ENCODE measurements at regions not wholly inside any gene's neighbourhood (a gene's known extent, or its start where the extent isn't known, plus 50 kb on each side); places are given as distances from the start of the nearest gene placed in this dataset.

DNA sequence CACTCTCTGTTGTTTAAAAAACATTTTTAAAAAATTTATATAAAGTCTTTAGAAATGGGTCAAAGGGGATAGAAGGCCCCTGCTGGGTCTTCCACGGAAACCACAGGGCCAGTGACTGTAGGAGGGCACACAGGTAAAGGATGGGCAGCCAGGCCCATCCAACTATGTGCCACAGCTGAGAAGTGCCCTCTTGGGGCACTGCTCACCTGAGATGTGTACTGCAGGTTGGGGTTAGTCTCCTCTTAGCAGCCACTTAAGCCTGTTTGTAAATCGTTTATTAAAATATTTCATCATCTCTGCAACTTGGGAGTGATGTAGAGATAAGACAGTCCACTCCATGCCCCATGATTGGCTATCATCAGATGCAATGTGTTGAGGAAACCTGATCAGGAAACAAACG, 222.4 kb downstream of the DIRAS2 start:
- ATAC-seq (ENCODE audit: low read depth), result no peak
- DNase-seq (ENCODE audit: low spot score), result no peak
- H3K27ac ChIP-seq (ENCODE audit: poor library complexity, severe bottlenecking), result no peak overlapping the region
- no peaks in the 10 kb centered on the region for H3K4me1 ChIP-seq (ENCODE audit: insufficient read depth, poor library complexity, severe bottlenecking)
- no peaks in the 10 kb centered on the region for H3K9me3 ChIP-seq (ENCODE audit: severe bottlenecking)
- no peaks in the 10 kb centered on the region for H3K36me3 ChIP-seq (ENCODE audit: low read depth)
- H3K4me3 ChIP-seq (ENCODE audit: severe bottlenecking), result no peak overlapping the region
- H3K27me3 ChIP-seq (ENCODE audit: insufficient read depth, poor library complexity, severe bottlenecking), result no peaks in the 10 kb centered on the region
- TF ChIP-seq, protein P1, sequence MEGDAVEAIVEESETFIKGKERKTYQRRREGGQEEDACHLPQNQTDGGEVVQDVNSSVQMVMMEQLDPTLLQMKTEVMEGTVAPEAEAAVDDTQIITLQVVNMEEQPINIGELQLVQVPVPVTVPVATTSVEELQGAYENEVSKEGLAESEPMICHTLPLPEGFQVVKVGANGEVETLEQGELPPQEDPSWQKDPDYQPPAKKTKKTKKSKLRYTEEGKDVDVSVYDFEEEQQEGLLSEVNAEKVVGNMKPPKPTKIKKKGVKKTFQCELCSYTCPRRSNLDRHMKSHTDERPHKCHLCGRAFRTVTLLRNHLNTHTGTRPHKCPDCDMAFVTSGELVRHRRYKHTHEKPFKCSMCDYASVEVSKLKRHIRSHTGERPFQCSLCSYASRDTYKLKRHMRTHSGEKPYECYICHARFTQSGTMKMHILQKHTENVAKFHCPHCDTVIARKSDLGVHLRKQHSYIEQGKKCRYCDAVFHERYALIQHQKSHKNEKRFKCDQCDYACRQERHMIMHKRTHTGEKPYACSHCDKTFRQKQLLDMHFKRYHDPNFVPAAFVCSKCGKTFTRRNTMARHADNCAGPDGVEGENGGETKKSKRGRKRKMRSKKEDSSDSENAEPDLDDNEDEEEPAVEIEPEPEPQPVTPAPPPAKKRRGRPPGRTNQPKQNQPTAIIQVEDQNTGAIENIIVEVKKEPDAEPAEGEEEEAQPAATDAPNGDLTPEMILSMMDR (IDR thresholded peaks at IDR 0.05; ENCODE audit: poor library complexity, severe bottlenecking), result no peak

DNA sequence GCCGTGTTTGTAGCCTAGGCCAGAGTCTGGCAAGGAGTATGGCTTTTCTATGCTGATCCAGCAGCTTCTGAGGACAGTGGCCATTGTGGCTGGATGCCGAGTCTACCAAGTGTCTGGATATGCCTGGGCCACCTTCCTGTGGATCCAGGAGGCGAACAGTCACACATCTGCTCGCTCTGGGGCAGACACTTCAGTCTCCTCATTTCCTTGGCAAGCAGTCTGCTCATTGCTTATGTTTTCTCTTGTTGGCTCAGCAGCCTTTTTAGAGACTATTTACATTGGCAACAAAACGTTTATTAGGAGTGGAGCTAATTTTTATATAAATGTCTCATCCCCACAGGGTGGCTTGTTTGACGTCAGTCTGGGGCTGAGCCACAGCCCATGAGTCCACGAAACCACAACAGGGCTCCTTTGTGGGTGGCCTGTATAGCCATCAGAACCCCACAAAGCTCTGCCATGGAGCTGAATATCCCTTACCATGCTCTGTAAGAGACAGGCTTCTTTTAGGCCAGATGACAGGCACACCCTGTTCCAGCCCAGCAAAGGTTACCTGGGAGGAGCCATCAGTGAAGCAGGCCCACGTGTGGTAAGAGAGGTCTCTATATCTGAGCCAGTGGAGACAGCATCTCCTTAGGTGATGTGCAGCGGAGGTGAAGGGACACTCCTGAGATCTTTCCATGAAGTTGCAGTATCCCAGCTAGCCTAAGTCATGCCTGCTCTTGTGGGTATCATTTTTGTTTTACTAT, 221.7 kb downstream of the DIRAS2 start:
- TF ChIP-seq, protein P1 (IDR thresholded peaks at IDR 0.05; ENCODE audit: poor library complexity, severe bottlenecking), result no peak

DNA sequence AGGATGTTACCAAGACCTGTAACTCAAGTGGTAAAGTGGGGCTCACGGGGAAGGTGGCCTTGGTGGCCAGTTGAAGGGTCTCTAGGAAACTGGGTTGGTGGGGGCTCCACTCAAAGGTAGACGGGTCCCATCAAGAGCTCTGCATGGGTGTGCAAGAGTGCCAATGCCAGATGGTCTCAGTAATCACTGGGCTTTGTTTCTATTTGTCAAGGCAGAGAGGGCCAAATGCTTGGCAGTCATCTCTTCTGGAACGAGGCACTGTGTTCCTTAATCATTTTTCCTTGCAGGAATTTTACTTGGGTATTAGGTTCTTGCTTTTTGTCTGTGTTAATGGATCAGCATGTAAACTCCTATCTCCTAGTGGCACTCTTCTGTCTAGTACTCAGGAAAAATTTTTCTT, 220.8 kb downstream of the DIRAS2 start:
- TF ChIP-seq, protein P1 (IDR thresholded peaks at IDR 0.05; ENCODE audit: poor library complexity, severe bottlenecking), result no peak
- ATAC-seq (ENCODE audit: low read depth), result no peak
- no peaks in the 10 kb centered on the region for H3K9me3 ChIP-seq (ENCODE audit: severe bottlenecking)
- H3K27ac ChIP-seq (ENCODE audit: poor library complexity, severe bottlenecking), result no peak overlapping the region
- H3K27me3 ChIP-seq (ENCODE audit: insufficient read depth, poor library complexity, severe bottlenecking), result no peaks in the 10 kb centered on the region
- no peaks in the 10 kb centered on the region for H3K36me3 ChIP-seq (ENCODE audit: low read depth)
- H3K4me3 ChIP-seq (ENCODE audit: severe bottlenecking), result no peak overlapping the region
- H3K4me1 ChIP-seq (ENCODE audit: insufficient read depth, poor library complexity, severe bottlenecking), result no peaks in the 10 kb centered on the region
- no peak for DNase-seq (ENCODE audit: low spot score)

More for the DNA sequence above, 221.7 kb downstream of the DIRAS2 start:
- DNase-seq (ENCODE audit: low spot score), result no peak
- Histone ChIP-seq H3K4me3 (ENCODE audit: severe bottlenecking) (no peak overlapping the region), H3K4me1 (ENCODE audit: insufficient read depth, poor library complexity, severe bottlenecking) (no peaks in the 10 kb centered on the region), H3K27me3 (ENCODE audit: insufficient read depth, poor library complexity, severe bottlenecking) (no peaks in the 10 kb centered on the region), H3K27ac (ENCODE audit: poor library complexity, severe bottlenecking) (no peak overlapping the region), H3K36me3 (ENCODE audit: low read depth) (no peaks in the 10 kb centered on the region), H3K9me3 (ENCODE audit: severe bottlenecking) (no peaks in the 10 kb centered on the region)
- no peak for ATAC-seq (ENCODE audit: low read depth)

DNA sequence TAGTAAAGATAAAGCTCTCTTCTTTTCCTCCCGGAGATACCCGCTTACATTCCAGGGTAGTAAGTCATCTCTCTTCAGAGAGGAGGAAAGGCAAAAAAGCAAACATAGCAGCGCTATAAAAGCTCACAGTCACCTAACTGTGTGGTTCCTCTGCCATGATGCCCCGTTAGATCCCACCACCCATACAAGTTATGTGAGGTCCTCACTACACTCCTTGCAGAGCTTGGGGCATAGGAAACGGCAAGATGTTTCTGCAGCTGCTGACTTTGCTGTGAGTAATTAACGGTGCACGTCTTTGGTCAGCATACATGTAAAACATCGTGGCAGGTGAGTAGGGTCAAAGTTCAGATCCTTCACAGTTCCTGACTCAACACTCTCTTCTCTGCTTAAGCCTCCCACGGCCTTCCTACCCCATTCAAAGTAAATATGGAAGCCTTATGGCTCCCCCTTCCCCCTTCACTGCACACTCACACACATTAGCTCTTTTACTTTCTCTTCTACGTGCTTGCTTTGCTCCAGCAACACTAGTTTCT, 218.9 kb downstream of the DIRAS2 start:
- H3K4me1 ChIP-seq (ENCODE audit: insufficient read depth, poor library complexity, severe bottlenecking), result no peaks in the 10 kb centered on the region
- TF ChIP-seq, protein P1 (IDR thresholded peaks at IDR 0.05; ENCODE audit: poor library complexity, severe bottlenecking), result no peak
- H3K9me3 ChIP-seq (ENCODE audit: severe bottlenecking), result no peaks in the 10 kb centered on the region
- no peak for ATAC-seq (ENCODE audit: low read depth)
- no peak overlapping the region for H3K27ac ChIP-seq (ENCODE audit: poor library complexity, severe bottlenecking)
- no peak overlapping the region for H3K4me3 ChIP-seq (ENCODE audit: severe bottlenecking)
- DNase-seq (ENCODE audit: low spot score), result no peak
- no peaks in the 10 kb centered on the region for H3K36me3 ChIP-seq (ENCODE audit: low read depth)
- H3K27me3 ChIP-seq (ENCODE audit: insufficient read depth, poor library complexity, severe bottlenecking), result no peaks in the 10 kb centered on the region

DNA sequence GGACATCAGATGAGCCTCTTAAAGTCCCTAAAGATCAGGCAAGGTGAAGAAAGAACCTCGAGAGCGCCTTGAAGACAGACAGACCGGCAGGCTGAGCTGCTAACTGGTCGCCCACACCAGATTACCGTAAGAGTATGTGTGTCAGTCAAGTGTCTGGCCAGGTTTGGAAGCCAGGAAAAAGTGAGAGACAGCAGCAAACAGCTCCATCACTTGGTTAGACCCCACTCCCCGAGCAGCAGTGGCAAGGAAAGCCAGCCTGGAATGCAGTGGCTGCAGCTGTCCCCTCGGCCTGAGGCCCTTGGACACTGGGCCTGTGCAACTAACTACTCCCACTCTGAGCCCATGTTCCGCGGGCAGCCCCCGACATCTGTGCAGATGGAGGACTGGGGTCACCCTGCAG, 214.1 kb downstream of the DIRAS2 start:
- H3K27ac ChIP-seq (ENCODE audit: poor library complexity, severe bottlenecking), result no peak overlapping the region
- H3K27me3 ChIP-seq (ENCODE audit: insufficient read depth, poor library complexity, severe bottlenecking), result no peaks in the 10 kb centered on the region
- H3K36me3 ChIP-seq (ENCODE audit: low read depth), result no peaks in the 10 kb centered on the region
- ATAC-seq (ENCODE audit: low read depth) (no peak), DNase-seq (ENCODE audit: low spot score) (no peak)
- no peaks in the 10 kb centered on the region for H3K9me3 ChIP-seq (ENCODE audit: severe bottlenecking)
- TF ChIP-seq, protein P1 (IDR thresholded peaks at IDR 0.05; ENCODE audit: poor library complexity, severe bottlenecking), result no peak
- no peak overlapping the region for H3K4me3 ChIP-seq (ENCODE audit: severe bottlenecking)
- H3K4me1 ChIP-seq (ENCODE audit: insufficient read depth, poor library complexity, severe bottlenecking), result no peaks in the 10 kb centered on the region
